ELR (cell line): ENCODE measurements at regions not wholly inside any gene's neighbourhood (a gene's known extent, or its start where the extent isn't known, plus 50 kb on each side); places are given as distances from the start of the nearest gene placed in this dataset.

Experiments used
- DNase-seq: peaks from one replicate; pipeline ENCODE4 v3.0.0-alpha.2; 2015; ENCODE audit warnings: low read depth

DNA sequence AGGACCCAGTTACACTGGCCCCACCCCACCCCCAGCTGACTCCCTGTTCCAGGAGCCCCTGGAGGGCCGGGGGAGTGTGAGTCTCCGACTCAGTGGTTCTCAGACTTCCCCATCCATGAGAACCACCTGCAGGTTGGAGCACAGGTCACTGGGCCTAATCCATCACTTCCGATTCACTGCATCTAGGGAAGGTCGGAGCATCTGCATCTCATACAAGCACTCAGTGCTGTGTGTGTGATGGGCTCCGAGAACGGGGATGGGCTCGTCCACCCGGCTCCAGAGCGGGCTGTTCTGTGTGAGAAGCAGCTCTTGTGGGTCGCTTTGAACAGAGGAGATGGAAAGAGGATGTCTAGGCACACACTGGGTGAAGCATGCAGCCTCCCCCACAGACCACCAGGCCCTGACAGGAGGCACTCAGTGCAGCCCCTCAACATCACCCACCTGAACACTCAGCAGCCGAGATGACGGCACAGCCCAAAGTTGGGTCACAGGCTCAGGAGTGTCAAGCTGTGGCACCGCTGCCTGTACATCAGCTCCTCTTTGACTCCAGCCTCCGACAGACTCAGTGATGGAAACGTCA is 541.4 kb downstream of the BRD1 start:
- DNase-seq, result no peak

DNA sequence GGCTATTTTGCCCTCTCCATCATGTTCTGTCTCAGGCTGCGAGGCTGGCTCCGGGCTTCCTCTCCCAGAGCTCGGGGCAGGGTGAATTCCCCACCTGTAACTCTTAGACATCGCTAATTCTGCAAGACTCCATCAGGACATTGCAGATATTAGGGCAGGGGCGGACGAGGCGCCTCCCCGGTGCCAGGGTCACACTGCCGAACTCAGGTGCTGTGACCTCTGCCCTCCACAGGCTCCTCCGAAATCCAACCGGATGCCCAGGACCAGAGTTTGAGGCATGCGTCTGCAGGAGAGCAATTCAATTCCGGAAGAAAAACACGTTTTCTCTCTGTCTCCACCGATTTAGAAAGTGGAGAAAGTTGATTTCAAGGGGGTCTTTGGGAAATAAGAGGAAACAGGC is 542.7 kb downstream of the BRD1 start:
- no peak for DNase-seq

DNA sequence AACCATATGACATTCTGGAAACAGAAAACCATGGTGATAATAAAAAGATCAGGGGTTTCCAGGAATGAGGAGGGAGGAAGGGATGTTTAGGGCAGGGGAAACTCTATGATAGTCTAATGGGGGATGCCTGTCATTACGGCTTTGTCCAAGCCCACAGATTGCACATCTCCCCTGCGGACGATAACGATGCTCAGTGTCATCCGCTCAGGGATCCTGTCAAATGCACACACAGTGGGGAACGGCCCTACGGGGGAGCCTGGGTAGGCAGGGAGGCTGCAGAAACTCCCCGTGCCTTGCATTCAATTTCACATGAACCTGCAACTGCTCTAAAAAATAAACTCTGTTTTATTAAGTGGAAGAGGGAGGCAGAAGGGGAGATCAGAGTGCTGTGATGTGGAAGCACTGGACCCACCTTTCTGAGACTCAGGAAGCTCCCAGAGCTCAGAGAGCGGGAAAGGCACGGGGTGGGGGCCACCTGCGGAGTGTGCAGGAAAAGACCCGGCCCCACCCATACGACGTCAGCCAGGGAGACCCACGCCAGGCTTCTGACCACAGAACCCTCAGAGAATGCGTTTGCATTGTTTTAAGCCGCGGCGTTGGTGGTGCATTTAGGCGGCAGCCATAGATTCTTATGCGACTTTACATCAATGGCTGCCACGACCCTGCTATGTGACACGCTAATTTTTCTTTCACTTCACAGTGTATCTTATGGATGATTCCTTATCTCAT is 543.5 kb downstream of the BRD1 start:
- DNase-seq, result no peak

GRCh38 chr22:49282596-49282995 is 545.1 kb downstream of the BRD1 start:
- DNase-seq, result no peak

- DNase-seq, result no peak
Measured at GRCh38 chr22:49281467-49282340, 546.0 kb downstream of the BRD1 start.

- DNase-seq, result no peak
Measured at GRCh38 chr22:49278340-49278739, 549.3 kb downstream of the BRD1 start.

GRCh38 chr22:49276567-49276966 is 551.1 kb downstream of the BRD1 start:
- no peak for DNase-seq

GRCh38 chr22:49274754-49275380 is 552.8 kb downstream of the BRD1 start:
- DNase-seq, result no peak

- DNase-seq, result no peak
Measured at GRCh38 chr22:49272546-49273125, 555.0 kb downstream of the BRD1 start.

DNA sequence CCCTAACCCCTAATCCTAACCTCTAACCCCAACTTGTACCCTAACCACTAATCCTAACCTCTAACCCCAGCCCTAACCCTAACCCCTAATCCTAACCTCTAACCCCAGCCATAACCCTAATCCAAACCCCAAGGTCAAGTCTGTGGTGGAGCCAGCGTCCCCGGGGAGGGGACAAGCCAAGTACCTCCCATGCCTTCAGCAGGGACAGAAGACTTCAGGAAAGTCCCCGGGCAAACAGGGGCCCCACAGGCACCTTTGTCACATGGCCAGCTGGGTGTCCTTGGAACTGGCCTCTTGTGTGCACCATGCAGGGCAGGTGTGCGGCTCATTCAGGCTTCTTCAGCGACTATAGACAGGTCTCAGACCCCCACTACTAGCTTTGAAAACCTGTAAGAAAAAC is 555.8 kb downstream of the BRD1 start:
- no peak for DNase-seq

- no peak for DNase-seq
Measured at GRCh38 chr22:49271369-49271727, 556.3 kb downstream of the BRD1 start.

GRCh38 chr22:49270595-49271368 is 556.9 kb downstream of the BRD1 start:
- no peak for DNase-seq

DNA sequence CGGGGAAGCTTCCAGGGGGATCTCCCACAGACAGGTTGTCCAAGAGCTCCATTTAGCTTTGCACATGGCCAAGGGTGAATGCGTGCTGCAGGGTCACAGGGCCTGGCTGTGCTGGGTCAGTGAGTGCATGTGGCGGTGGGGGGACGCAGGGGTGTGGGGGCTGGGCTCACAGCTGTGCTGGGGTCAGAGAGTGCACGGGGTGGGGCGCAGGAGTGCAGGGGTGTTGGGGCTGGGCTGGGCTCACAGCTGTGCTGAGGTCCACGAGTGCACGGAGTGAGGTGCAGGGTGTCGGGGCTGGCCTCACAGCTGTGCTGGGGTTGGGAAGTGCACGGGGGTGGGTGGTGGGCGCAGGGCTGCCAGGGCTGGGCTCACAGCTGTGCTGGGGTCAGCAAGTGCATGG is 557.7 kb downstream of the BRD1 start:
- DNase-seq, result no peak

DNA sequence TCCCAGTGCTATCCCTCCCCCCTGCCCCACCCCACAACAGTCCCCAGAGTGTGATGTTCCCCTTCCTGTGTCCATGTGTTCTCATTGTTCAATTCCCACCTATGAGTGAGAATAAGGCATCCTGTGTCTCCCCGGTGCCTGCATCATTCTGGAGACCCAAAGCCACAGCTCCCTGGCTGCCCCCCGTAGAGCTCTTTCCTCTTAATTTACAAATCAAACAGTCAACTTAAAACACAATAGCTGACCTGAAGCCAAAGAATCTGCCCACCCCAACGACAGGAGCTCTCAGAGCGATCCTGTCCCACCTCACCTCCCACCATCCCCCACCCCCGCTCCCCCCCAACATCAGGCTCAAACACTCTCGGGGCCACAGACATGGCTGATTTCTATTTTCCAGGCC is 558.3 kb downstream of the BRD1 start:
- DNase-seq, result no peak

DNA sequence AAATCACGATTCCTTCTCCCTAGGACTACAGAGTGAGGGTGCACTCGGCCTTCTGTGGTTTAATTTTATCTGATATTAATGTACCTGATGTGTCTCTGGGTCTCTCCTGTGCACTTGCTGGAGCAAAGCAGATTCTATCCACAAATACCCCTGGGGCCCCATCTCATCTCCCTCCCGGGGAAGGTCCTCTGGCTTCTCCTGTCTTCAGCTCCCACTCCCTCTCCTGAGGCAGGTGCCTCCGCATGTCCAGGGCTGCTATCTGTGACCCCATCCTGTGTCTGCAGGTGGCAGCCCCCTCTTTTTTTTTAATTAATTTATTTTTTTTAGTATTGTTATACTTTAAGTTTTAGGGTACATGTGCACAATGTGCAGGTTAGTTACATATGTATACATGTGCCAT is 558.7 kb downstream of the BRD1 start:
- no peak for DNase-seq

GRCh38 chr22:49267996-49268395 is 559.7 kb downstream of the BRD1 start:
- DNase-seq, result no peak

- DNase-seq, result no peak
Measured at GRCh38 chr22:49266561-49267519, 560.8 kb downstream of the BRD1 start.

GRCh38 chr22:49264696-49265095 is 563.0 kb downstream of the BRD1 start:
- no peak for DNase-seq

DNA sequence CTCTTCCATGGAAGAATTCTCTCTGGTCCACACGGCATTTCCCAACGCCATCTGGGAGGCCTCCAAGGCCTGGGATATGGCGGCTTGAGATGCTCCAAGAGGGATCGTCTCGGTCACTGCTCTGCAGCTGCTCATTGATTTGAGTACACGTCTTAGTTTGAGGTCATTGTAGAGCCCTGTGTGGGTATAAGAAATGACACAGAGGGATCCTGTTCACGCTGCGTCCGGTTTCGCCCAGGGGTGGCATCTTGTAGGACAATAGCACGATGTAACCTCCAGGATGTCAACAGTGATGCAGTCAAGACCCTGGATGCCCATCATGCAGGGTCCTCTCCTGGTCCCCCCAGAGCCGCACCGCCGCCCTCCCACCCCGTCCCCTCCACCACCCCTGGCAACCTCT is 564.6 kb downstream of the BRD1 start:
- no peak for DNase-seq

DNA sequence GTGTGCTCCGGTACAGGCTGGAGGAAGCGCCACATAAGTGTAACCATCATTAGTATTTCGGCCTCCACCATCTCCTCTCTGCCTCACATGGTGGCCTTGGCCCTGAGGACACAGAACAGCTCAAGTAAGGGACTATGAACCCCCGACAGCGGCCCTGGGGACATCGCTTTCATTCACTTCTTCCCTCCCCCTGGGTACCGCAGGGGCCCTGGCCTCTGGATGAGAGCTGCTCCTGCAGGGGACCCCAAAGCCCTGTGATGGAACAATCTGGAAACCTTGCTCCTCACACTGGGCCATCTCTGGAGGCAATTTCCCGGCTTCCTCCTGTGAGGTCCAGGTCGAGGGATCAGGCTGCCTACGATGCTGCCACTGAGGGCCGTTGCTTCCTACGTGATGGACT is 565.5 kb downstream of the BRD1 start:
- DNase-seq, result no peak
